Thoracic aorta (tissue), 2 donors: ENCODE measurements at regions not wholly inside any gene's neighbourhood (a gene's known extent, or its start where the extent isn't known, plus 50 kb on each side); places are given as distances from the start of the nearest gene placed in this dataset.
"Not testable (repeated sequence)": the region's sequence is repeated elsewhere in the genome, so short reads cannot be mapped to it uniquely, and the experiment has no call there.

Experiments
- ATAC-seq: fragments of 150-250 bp; one replicate; pipeline ENCODE4 v1.8.0; 2017; ENCODE audit warnings: low read depth; ENCODE audit not compliant: insufficient number of reproducible peaks, low FRiP score
- DNase-seq: peaks from one replicate; pipeline ENCODE4 v3.0.0-alpha.2; 2020; ENCODE audit warnings: low spot score
- H3K27ac ChIP-seq, 2 donors: fragments of 200-600 bp; sonication (generic); 1 replicate in 1 of 2; 2 replicates in 1 of 2; pipeline ENCODE4 v1.5.1; 2016; ENCODE audit warnings: mild to moderate bottlenecking in 2 of 2, moderate library complexity in 2 of 2
- H3K27me3 ChIP-seq: fragments of 200-600 bp; sonication (generic); replicated peaks from 2 replicates; pipeline ENCODE4 v1.6.0; 2016; ENCODE audit warnings: mild to moderate bottlenecking; ENCODE audit not compliant: insufficient read depth
- H3K36me3 ChIP-seq: fragments of 200-600 bp; sonication (generic); one replicate; pipeline ENCODE4 v1.5.1; 2016
- H3K4me1 ChIP-seq, 2 donors: fragments of 200-600 bp; sonication (generic); 1 replicate in 1 of 2; 2 replicates in 1 of 2; pipeline versions ENCODE4 v1.5.1 to v1.6.0; 2016; ENCODE audit warnings: low read depth in 2 of 2, mild to moderate bottlenecking in 1 of 2; ENCODE audit not compliant: control insufficient read depth in 1 of 2
- H3K4me3 ChIP-seq: fragments of 200-600 bp; sonication (generic); 2 replicates; pipeline ENCODE4 v1.5.1; 2016; ENCODE audit warnings: mild to moderate bottlenecking
- H3K9me3 ChIP-seq: fragments of 200-600 bp; sonication (generic); 2 replicates; pipeline ENCODE4 v1.5.1; 2016
- CTCF ChIP-seq: fragments of 200-600 bp; sonication (generic); IDR thresholded peaks from one replicate; pipeline ENCODE4 v1.5.1; 2019; ENCODE audit warnings: antibody characterized with exemption

GRCh38 chr9:126071076-126071750 lies 255.4 kb upstream of the MVB12B start:
- H3K27me3 ChIP-seq: no peaks in the 10 kb centered on the region
- no peak overlapping the region for H3K4me3 ChIP-seq
- ATAC-seq (no peak), DNase-seq (no peak)
- no peaks in the 10 kb centered on the region for H3K4me1 ChIP-seq
- H3K9me3 ChIP-seq: no peaks in the 10 kb centered on the region
- TF ChIP-seq CTCF: no peak
- H3K27ac ChIP-seq: no peak overlapping the region
- H3K36me3 ChIP-seq: no peaks in the 10 kb centered on the region

- H3K9me3 ChIP-seq, DNase-seq, H3K27me3 ChIP-seq, H3K36me3 ChIP-seq, H3K27ac ChIP-seq, ATAC-seq, H3K4me1 ChIP-seq, H3K4me3 ChIP-seq: not testable (repeated sequence)
Measured at GRCh38 chr9:126077656-126078055, 249.0 kb upstream of the MVB12B start.

GRCh38 chr9:126080641-126081040 lies 246.0 kb upstream of the MVB12B start:
- Histone ChIP-seq H3K9me3 (no peaks in the 10 kb centered on the region), H3K27ac (no peak overlapping the region), H3K36me3 (no peaks in the 10 kb centered on the region), H3K4me1 (no peaks in the 10 kb centered on the region), H3K27me3 (no peaks in the 10 kb centered on the region), H3K4me3 (no peak overlapping the region)
- ATAC-seq: no peak
- no peak for TF ChIP-seq CTCF
- no peak for DNase-seq

GRCh38 chr9:126081746-126082145 lies 244.9 kb upstream of the MVB12B start:
- Histone ChIP-seq H3K9me3 (no peaks in the 10 kb centered on the region), H3K4me1 (no peaks in the 10 kb centered on the region), H3K27ac (no peak overlapping the region), H3K4me3 (no peak overlapping the region), H3K36me3 (no peaks in the 10 kb centered on the region), H3K27me3 (no peaks in the 10 kb centered on the region)
- DNase-seq (no peak), ATAC-seq (no peak)
- no peak for TF ChIP-seq CTCF

GRCh38 chr9:126084008-126084407 lies 242.6 kb upstream of the MVB12B start:
- no peak overlapping the region for H3K27ac ChIP-seq
- H3K36me3 ChIP-seq: no peaks in the 10 kb centered on the region
- DNase-seq (no peak), ATAC-seq (no peak)
- no peak for TF ChIP-seq CTCF
- no peaks in the 10 kb centered on the region for H3K27me3 ChIP-seq
- H3K9me3 ChIP-seq: no peaks in the 10 kb centered on the region
- no peak overlapping the region for H3K4me3 ChIP-seq
- H3K4me1 ChIP-seq: no peaks in the 10 kb centered on the region

- Histone ChIP-seq H3K4me3 (no peak overlapping the region), H3K27ac (no peak overlapping the region), H3K36me3 (no peaks in the 10 kb centered on the region), H3K9me3 (no peaks in the 10 kb centered on the region), H3K27me3 (no peaks in the 10 kb centered on the region), H3K4me1 (no peaks in the 10 kb centered on the region)
- no peak for DNase-seq
- no peak for TF ChIP-seq CTCF
- ATAC-seq: no peak
Measured at GRCh38 chr9:126084696-126085095, 241.9 kb upstream of the MVB12B start.
